Activated T-helper 2 cell treated with anti-CD3 and anti-CD28 coated beads, Interferon-gamma antibody, Interleukin-2, Interleukin-4, amounts not matched to agents 10 μg/mL and 5 μg/mL and 100 μg/mL, durations not matched to agents 14 hours and 24 hours and 36 hours (primary cell): ENCODE measurements at regions not wholly inside any gene's neighbourhood (a gene's known extent, or its start where the extent isn't known, plus 50 kb on each side); places are given as distances from the start of the nearest gene placed in this dataset.

Experiments
- DNase-seq: peaks from one replicate; pipeline ENCODE4 v3.0.0; 2021; ENCODE audit warnings: low spot score
- H3K27ac Mint-ChIP-seq: one replicate; pipeline ENCODE4 v1.8.0; 2021; ENCODE audit warnings: mixed read lengths
- H3K27me3 Mint-ChIP-seq: one replicate; pipeline ENCODE4 v1.8.0; 2021; ENCODE audit warnings: low read depth, mixed read lengths
- H3K36me3 Mint-ChIP-seq: one replicate; pipeline ENCODE4 v1.8.0; 2021; ENCODE audit warnings: low read depth, mixed read lengths
- H3K4me1 Mint-ChIP-seq: one replicate; pipeline ENCODE4 v1.8.0; 2021; ENCODE audit warnings: low read depth, mixed read lengths
- H3K4me3 Mint-ChIP-seq: one replicate; pipeline ENCODE4 v1.8.0; 2021; ENCODE audit warnings: low read depth, mild to moderate bottlenecking, moderate library complexity, mixed read lengths
- H3K9me3 Mint-ChIP-seq: one replicate; pipeline ENCODE4 v1.8.0; 2021; ENCODE audit warnings: mixed read lengths
- intact Hi-C: fragments of 100-400 bp; cut with micrococcal nuclease; formaldehyde crosslinking; loops from one replicate; pipeline ENCODE4 v1.15.1; 2023

DNA sequence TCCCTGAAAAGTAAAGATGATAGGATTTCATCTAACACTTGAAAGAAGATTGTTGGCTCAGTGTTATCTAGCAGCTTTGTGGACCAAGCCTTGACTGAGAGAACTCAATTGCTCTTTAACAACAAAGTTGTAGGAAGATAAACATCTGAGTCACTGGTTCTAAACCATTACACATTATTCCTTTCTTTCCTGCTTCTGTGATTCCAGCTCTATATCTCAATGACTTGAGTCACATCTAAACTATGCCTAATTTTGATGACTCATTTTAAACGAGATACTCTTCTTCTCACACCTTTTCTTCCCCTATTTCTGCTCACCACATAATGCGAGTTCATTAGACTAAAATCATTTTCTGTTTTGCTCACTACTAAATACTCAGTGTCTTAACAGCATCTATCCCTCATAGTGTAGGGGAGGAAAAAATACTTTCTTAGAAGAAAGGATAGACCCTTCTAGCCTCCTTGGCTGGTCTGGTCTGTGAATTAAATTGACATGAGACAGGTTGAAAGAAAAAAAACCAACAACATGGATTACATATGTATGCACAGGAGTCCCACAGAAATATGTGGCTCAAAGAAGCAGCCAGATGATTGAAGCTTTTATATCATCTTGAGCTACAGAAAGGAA lies 201.4 kb downstream of the C12orf50 start:
- Mint-ChIP-seq H3K4me1 (no peaks in the 10 kb centered on the region), H3K4me3 (no peak overlapping the region), H3K27me3 (no peaks in the 10 kb centered on the region), H3K9me3 (no peaks in the 10 kb centered on the region), H3K27ac (no peak overlapping the region), H3K36me3 (no peaks in the 10 kb centered on the region)
- intact Hi-C loops, result no loop called here
- DNase-seq, result no peak

DNA sequence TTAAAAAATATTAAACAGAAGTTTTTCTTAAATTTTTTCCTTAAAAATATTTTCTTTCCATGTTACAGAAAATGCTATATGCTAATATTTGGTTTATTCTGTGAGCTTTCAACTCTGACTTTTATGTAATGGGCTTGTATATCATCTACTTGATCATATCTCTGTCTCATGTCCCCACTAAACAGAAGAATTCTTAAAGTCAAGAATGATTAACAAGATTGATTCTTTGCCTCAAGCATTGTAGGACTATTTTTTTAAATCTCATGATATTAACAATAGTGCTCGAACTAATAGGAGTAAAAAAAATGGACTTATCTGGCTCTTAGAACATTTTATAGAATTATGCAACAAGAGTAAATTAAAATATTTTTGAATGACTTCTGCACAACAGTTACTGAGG lies 206.3 kb downstream of the C12orf50 start:
- no peak for DNase-seq
- H3K27ac Mint-ChIP-seq, result no peak overlapping the region
- H3K27me3 Mint-ChIP-seq, result no peaks in the 10 kb centered on the region

DNA sequence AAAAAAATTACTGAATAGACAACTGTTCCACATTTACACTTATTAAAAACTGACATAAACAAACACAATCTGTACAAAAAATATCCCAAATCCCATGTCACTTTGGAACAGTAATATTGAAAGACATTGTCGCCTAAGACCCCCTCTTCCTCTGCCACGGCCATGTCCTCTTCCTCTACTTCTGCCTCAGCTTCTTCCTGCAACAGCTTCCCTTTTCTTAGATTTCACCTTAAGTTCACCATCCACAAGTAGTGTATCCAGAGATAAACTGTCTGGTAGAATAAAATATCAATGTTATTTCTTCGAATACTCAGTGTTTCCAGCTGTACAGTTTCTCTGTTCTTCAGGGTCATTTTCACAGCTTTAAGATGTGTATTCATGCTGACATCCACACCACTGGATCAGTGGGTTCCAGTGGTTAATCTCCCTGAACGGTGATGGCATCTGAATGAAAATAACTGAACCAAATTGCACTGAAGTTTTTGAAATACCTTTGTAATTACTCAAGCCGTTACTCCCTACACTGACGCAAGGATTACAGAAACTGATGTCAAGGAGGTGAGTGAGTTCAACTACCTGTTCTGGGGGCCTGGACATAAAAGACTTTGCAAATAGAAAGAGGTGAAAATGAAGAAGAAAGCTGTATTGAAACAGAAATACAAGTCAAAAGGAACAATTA lies 208.5 kb downstream of the C12orf50 start:
- DNase-seq, result no peak
- H3K9me3 Mint-ChIP-seq, result no peaks in the 10 kb centered on the region
- no peaks in the 10 kb centered on the region for H3K36me3 Mint-ChIP-seq
- intact Hi-C loops, result no loop called here
- no peak overlapping the region for H3K27ac Mint-ChIP-seq
- H3K4me3 Mint-ChIP-seq, result no peak overlapping the region
- H3K27me3 Mint-ChIP-seq, result no peaks in the 10 kb centered on the region
- no peaks in the 10 kb centered on the region for H3K4me1 Mint-ChIP-seq

More for the DNA sequence above, 206.3 kb downstream of the C12orf50 start:
- intact Hi-C loops, result no loop called here
- Mint-ChIP-seq H3K9me3 (no peaks in the 10 kb centered on the region), H3K4me3 (no peak overlapping the region), H3K4me1 (no peaks in the 10 kb centered on the region), H3K36me3 (no peaks in the 10 kb centered on the region)

DNA sequence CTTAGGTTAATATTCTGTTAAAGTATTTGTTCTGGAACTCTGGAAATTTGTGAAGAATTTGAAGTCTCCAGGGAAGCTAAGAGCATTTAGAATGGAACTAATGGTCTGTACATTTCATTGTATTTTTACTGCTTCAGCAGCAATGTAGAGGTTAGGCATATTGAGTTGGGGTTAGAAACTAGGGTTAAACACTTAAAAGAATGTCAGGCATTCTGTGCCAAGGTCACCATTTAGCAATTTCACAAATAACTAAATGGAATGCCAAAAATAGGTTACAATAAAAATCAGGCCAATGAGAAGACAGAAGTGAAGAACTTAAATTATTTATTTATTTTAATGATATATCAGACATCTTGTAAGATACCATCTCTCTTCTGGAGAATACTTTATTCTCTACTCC lies 210.8 kb downstream of the C12orf50 start:
- H3K27ac Mint-ChIP-seq, result no peak overlapping the region
- no peak overlapping the region for H3K4me3 Mint-ChIP-seq
- no peaks in the 10 kb centered on the region for H3K36me3 Mint-ChIP-seq
- H3K27me3 Mint-ChIP-seq, result no peaks in the 10 kb centered on the region
- intact Hi-C loops, result no loop called here
- H3K4me1 Mint-ChIP-seq, result no peaks in the 10 kb centered on the region
- no peak for DNase-seq
- H3K9me3 Mint-ChIP-seq, result no peaks in the 10 kb centered on the region

DNA sequence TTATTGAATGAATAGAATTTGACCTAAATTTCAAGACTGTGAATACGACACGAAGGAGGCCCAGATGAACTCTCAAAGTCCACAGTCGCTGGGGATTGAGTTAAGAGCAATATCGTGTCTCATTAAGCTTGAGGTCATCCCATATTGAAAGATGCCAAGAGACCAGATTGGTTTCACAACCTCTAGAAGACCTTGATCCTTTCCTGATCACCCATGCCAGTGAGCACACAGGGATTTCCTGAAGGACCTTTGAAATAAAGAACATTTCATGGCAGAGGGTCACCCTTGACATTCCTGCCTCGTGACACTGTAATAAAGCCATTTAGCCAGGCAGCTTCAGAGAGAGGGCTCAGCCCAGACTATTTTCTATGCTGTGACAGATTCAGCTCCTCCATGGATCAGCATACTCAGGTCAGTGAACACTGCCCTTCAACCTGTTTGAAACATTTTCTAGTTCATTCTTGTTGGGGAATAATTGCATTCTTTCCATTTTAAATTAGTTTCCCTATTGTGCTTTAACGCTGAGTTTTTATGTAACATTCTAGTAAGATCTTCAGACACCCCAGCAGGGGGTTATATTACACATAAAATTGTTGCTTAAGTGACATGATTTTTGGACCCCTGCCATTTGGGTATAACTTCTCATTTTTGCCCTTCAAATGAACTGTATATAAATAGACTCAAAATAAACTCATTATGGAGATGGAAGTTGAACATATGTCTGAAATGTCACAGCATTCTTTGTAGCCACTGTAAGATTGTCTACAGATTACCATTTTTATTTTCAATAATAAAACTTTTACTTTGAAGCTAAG lies 213.2 kb downstream of the C12orf50 start:
- H3K36me3 Mint-ChIP-seq, result no peaks in the 10 kb centered on the region
- H3K4me3 Mint-ChIP-seq, result no peak overlapping the region
- H3K27me3 Mint-ChIP-seq, result no peaks in the 10 kb centered on the region
- intact Hi-C loops, result no loop called here
- H3K9me3 Mint-ChIP-seq, result no peaks in the 10 kb centered on the region
- no peak for DNase-seq
- H3K4me1 Mint-ChIP-seq, result no peaks in the 10 kb centered on the region
- no peak overlapping the region for H3K27ac Mint-ChIP-seq

DNA sequence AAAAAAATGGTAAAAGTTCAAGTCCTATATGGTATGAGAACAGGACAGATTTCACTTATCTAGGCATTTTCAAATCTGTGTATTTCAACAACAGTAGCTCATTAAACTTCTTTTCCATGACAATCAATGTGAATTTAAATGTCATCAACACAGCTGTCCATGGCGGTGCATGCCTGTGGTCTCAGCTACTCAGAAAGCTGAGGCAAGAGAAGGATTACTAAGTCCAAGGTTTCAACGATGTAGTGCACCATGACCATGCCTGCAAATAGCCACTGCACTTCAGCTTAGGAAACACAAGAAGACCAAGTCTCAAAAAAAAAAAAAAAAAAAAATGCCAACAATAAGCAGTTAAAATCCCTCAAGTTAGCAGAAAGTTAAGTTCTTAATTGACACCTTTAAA lies 214.6 kb downstream of the C12orf50 start:
- intact Hi-C loops, result no loop called here
- Mint-ChIP-seq H3K4me3 (no peak overlapping the region), H3K9me3 (no peaks in the 10 kb centered on the region), H3K36me3 (no peaks in the 10 kb centered on the region), H3K27me3 (no peaks in the 10 kb centered on the region), H3K4me1 (no peaks in the 10 kb centered on the region), H3K27ac (no peak overlapping the region)
- DNase-seq, result no peak

DNA sequence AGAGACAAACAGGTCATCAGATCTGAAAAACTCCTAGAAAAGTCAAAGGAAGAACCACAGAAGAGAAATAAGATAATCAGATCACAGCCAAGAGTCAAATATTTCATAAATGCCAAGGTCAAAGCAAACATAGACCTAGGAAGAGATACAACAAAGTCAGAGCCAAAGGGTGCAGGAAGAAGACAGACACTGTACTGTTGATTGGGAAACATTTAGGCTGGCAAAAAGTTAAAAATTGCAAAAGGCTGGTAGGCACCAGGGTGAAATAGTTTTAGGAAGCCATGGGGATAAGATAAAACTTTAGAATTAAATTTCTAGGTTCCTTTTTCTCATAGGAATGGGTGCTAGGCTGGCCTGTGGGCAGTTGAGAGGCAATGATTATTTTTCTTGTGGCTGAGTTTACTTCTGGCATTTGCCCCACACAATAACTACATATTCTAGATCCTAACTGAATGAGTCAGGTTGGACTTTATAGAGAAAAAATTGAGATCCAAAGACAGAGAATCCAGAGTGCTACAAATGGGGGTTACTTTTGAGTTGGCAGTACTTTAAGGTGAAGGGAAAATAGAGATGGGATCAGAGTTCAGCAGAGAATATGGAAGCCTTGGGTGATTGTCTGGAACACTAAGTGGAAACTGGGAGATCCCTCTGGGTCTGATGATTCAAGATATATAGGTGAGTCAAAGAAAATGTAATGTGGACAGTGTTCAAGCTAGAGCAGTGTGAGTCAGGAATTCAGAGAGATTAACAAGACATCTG lies 215.5 kb downstream of the C12orf50 start:
- DNase-seq, result no peak

DNA sequence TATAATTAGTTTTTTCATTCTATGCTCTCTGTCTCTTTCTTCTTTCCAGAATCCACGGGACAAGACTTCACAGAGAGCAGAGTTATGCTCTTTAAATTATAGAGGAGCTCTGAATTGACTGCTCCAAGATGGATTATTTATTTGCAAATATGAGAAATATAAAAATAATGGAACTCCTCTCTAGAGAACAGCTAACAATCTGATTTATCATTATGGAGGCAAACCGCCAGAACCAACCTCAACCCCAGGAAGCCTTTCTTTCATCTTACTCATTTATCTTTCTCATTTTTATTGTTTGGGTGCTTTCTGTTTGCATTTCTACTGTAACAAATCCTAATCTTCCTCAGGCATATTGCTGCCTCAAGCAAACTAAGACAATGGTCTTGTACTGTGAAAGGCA lies 216.5 kb downstream of the C12orf50 start:
- DNase-seq, result no peak
- H3K4me3 Mint-ChIP-seq, result no peak overlapping the region
- no peaks in the 10 kb centered on the region for H3K9me3 Mint-ChIP-seq
- H3K36me3 Mint-ChIP-seq, result no peaks in the 10 kb centered on the region
- intact Hi-C loops, result no loop called here
- H3K27ac Mint-ChIP-seq, result no peak overlapping the region
- no peaks in the 10 kb centered on the region for H3K27me3 Mint-ChIP-seq
- H3K4me1 Mint-ChIP-seq, result no peaks in the 10 kb centered on the region

More for the DNA sequence above, 215.5 kb downstream of the C12orf50 start:
- no peak overlapping the region for H3K27ac Mint-ChIP-seq
- H3K4me1 Mint-ChIP-seq, result no peaks in the 10 kb centered on the region
- H3K4me3 Mint-ChIP-seq, result no peak overlapping the region
- intact Hi-C loops, result no loop called here
- H3K9me3 Mint-ChIP-seq, result no peaks in the 10 kb centered on the region
- no peaks in the 10 kb centered on the region for H3K36me3 Mint-ChIP-seq
- H3K27me3 Mint-ChIP-seq, result no peaks in the 10 kb centered on the region

DNA sequence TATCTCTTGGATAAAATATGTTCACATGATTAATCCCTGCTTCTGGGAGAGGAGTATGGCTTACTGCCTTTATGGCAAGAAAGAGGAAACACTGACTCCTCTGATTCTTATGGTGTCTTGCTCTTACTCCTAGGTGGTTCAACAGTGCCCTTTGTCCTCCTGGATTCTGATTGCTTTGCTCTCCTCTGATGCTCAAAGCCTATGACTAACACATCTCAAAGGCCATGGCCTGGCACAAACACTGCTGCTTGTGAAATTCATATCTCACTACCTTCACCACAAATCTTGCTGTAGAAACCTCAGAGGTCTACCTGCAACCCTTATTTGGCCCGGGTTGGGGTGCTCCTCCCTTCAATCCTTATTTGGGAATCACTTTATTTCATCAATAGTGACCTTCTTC lies 217.2 kb downstream of the C12orf50 start:
- Mint-ChIP-seq H3K4me3 (no peak overlapping the region), H3K27ac (no peak overlapping the region), H3K4me1 (no peaks in the 10 kb centered on the region), H3K27me3 (no peaks in the 10 kb centered on the region), H3K9me3 (no peaks in the 10 kb centered on the region), H3K36me3 (no peaks in the 10 kb centered on the region)
- intact Hi-C loops, result no loop called here
- DNase-seq, result no peak

DNA sequence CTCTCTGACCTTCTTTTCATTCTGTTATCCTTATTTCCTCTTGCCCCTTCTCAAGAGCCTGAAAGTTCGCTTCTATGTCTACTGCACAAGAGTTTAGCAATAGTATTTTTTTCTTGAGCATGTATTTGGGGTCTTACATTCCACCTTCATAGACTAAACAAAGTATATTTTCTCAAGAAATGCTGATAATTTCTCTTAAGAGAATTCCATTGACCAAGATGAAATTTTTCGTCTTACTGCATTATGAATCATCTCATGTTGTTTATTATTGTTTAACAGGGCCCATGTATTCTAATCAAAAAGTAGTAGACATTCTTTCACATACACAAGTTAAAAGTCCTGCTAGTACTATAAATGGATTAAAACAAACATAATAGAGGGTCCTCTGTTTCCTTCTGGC lies 219.3 kb downstream of the C12orf50 start:
- Mint-ChIP-seq H3K9me3 (no peaks in the 10 kb centered on the region), H3K27ac (no peak overlapping the region), H3K36me3 (no peaks in the 10 kb centered on the region), H3K4me3 (no peak overlapping the region), H3K27me3 (no peaks in the 10 kb centered on the region), H3K4me1 (no peaks in the 10 kb centered on the region)
- DNase-seq, result no peak
- intact Hi-C loops, result no loop called here

DNA sequence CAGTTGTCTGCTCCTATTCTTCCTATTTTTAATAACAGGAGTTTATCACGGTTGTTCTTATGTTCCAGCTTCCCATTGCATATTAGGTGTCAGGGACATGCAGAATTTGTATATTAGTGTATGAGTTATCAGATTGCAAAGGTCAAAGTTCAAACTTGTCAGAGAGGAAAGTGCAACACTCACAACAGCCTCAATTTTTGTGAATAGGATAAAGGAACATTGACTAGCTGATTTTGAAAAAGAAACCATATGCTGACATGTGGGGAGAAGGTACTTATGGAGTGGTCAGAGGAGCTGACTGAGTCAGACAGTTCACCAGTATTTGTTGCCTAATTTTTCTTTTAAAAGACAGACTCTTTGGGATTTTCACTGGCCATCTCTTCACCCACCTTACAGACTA lies 222.1 kb downstream of the C12orf50 start:
- Mint-ChIP-seq H3K36me3 (no peaks in the 10 kb centered on the region), H3K27me3 (no peaks in the 10 kb centered on the region), H3K9me3 (no peaks in the 10 kb centered on the region), H3K27ac (no peak overlapping the region), H3K4me1 (no peaks in the 10 kb centered on the region), H3K4me3 (no peak overlapping the region)
- intact Hi-C loops, result no loop called here
- no peak for DNase-seq

DNA sequence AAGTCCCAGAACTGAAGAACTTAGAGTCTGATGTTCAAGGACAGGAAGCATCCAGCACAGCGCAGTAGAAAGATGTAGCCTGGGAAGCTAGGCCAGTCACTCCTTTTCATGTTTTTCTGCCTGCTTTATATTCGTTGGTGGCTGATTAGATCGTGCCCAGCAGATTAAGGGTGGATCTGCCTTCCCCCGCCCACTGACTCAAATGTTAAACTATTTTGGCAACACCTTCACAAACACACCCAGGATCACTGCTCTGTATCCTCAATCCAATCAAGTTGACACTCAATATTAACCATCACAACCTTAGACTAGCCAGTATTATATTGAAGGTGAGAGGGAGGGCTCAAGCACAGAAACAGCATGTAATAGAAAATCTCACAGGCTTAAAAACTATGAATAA lies 222.9 kb downstream of the C12orf50 start:
- intact Hi-C loops, result no loop called here
- no peak for DNase-seq
- H3K27me3 Mint-ChIP-seq, result no peaks in the 10 kb centered on the region
- no peak overlapping the region for H3K27ac Mint-ChIP-seq
- no peaks in the 10 kb centered on the region for H3K36me3 Mint-ChIP-seq
- no peak overlapping the region for H3K4me3 Mint-ChIP-seq
- no peaks in the 10 kb centered on the region for H3K4me1 Mint-ChIP-seq
- H3K9me3 Mint-ChIP-seq, result no peaks in the 10 kb centered on the region

DNA sequence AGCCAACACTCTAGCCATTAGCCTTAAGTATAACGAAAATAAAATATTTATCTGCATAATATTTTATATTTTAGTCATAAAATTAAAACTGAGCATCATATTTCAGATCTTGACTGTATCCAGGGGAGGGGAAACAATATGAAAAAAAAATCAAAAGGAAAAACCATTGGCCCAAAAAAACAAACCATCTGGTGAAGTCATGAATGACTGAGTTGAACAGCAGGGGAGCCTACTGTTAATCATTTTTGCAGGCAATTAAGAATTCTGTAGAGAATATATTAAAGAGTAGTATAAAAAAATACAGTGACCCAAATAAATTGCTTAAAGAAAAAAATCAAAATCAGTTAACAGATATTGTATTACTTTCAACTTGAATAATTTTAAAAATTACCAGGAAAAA lies 224.8 kb downstream of the C12orf50 start:
- intact Hi-C loops, result no loop called here
- Mint-ChIP-seq H3K9me3 (no peaks in the 10 kb centered on the region), H3K4me3 (no peak overlapping the region), H3K27me3 (no peaks in the 10 kb centered on the region), H3K4me1 (no peaks in the 10 kb centered on the region), H3K36me3 (no peaks in the 10 kb centered on the region), H3K27ac (no peak overlapping the region)
- DNase-seq, result no peak
